Panc1 (cell line): ENCODE measurements at regions not wholly inside any gene's neighbourhood (a gene's known extent, or its start where the extent isn't known, plus 50 kb on each side); places are given as distances from the start of the nearest gene placed in this dataset.

Experiments
- ATAC-seq: fragments of 200-7000 bp; cut with Tn5 transposase; 2 replicates; pipeline ENCODE4 v1.9.1; 2020; ENCODE audit warnings: mild to moderate bottlenecking, moderate library complexity
- BruUV-seq: library from RNA; stranded (reverse); fragments of 400-500 nt; replicated peaks from 2 replicates; lab custom pipeline; 2021; lab: Mats Ljungman, UMichigan
- CTCF ChIA-PET: fragments of 300-600 bp; sonication (Branson Sonifier 250); formaldehyde crosslinking; loops from one replicate; lab custom pipeline; 2022; ENCODE audit warnings: antibody characterized with exemption; lab: Charles Lee
- POLR2A ChIA-PET: fragments of 300-600 bp; sonication (Branson Sonifier 250); formaldehyde crosslinking; loops from one replicate; lab custom pipeline; 2022; ENCODE audit warnings: antibody characterized with exemption; lab: Charles Lee
- DNase-seq: peaks from one replicate; pipeline ENCODE4 v3.0.0-alpha.2; 2010; ENCODE audit warnings: low read depth, low spot score
- H3K27ac ChIP-seq: 2 replicates; pipeline ENCODE4 v1.5.1; 2011; ENCODE audit warnings: mild to moderate bottlenecking, low read length, inconsistent platforms
- H3K27me3 ChIP-seq: fragments of 200-500 bp; sonication (Bioruptor generic); 2 replicates; pipeline ENCODE4 v1.6.0; 2014; ENCODE audit warnings: low read length, inconsistent platforms; ENCODE audit not compliant: control insufficient read depth, insufficient read depth
- H3K36me3 ChIP-seq: fragments of 200-500 bp; sonication (Bioruptor generic); 2 replicates; pipeline ENCODE4 v1.5.1; 2014; ENCODE audit warnings: inconsistent platforms, mild to moderate bottlenecking, low read length, moderate library complexity; ENCODE audit not compliant: control insufficient read depth, insufficient read depth
- H3K4me1 ChIP-seq: 2 replicates; pipeline ENCODE4 v1.5.1; 2011; ENCODE audit warnings: inconsistent platforms, mild to moderate bottlenecking, low read length, moderate library complexity; ENCODE audit not compliant: control insufficient read depth, insufficient read depth
- H3K4me3 ChIP-seq, 2 experiments: 2 replicates each; pipeline ENCODE4 v1.5.1; 2011 to 2012; ENCODE audit warnings: low read depth in 2 of 2, low read length in 2 of 2, mild to moderate bottlenecking in 2 of 2, inconsistent platforms in 1 of 2, moderate library complexity in 1 of 2
- H3K9me3 ChIP-seq: fragments of 200-500 bp; sonication (Bioruptor generic); 2 replicates; pipeline ENCODE4 v1.5.1; 2014; ENCODE audit warnings: low read depth, mild to moderate bottlenecking, inconsistent platforms, low read length, moderate library complexity; ENCODE audit not compliant: control insufficient read depth, insufficient read depth
- CTCF ChIP-seq: fragments of 450-650 bp; IDR thresholded peaks from 2 replicates; pipeline ENCODE4 v1.5.1; 2017; ENCODE audit warnings: mild to moderate bottlenecking
- POLR2AphosphoS5 ChIP-seq: IDR thresholded peaks from 2 replicates; pipeline ENCODE4 v1.6.1; 2012; ENCODE audit warnings: mild to moderate bottlenecking, low read depth, low read length, moderate library complexity
- REST ChIP-seq, 2 experiments: IDR thresholded peaks; 2 replicates each; pipeline ENCODE4 v1.6.1; 2011 to 2012; ENCODE audit warnings: low read depth in 2 of 2, control low read depth in 1 of 2, low read length in 1 of 2, mild to moderate bottlenecking in 1 of 2, moderate library complexity in 1 of 2; ENCODE audit not compliant: insufficient read depth in 1 of 2
- SIN3A ChIP-seq: IDR thresholded peaks from 2 replicates; pipeline ENCODE4 v1.6.1; 2012; ENCODE audit warnings: low read depth, mild to moderate bottlenecking, low read length, moderate library complexity, borderline replicate concordance; ENCODE audit not compliant: insufficient read depth
- TCF7L2 ChIP-seq: IDR thresholded peaks from 2 replicates; pipeline ENCODE4 v1.6.1; 2011; ENCODE audit warnings: mild to moderate bottlenecking, low read depth, low read length, inconsistent platforms
- in situ Hi-C: cut with HindIII; loops from 2 replicates; pipeline ENCODE4 v1.10.0; 2016; ENCODE audit warnings: low sequenced_read_pairs, low pct_unique_long_range_greater_than_20kb
- intact Hi-C: fragments of 100-400 bp; cut with micrococcal nuclease; formaldehyde crosslinking; loops from one replicate; pipeline ENCODE4 v1.10.0; 2022; ENCODE audit not compliant: unreplicated experiment

DNA sequence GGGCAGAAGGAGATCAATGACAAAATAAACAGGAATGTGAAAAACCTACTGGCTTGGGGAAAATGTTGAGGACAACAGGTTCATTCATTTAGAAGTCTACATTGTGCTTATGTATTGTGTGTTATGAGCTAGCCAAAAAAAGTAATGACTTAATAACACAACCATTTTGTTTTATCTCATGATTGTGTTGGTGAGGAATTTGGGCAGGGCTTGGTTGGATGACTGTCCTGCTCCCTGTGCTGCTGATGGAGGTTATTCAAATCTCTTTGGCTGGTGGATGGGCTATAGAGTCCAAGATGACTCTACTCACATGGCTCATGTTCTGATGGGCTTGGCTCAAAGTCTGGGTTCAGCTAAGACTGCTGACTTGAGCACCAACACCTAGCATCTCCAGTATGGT, 116.3 kb downstream of the HS3ST1 start:
- no peak for ATAC-seq
- no peak overlapping the region for H3K4me3 ChIP-seq
- CTCF ChIA-PET: no interaction called here
- intact Hi-C loops (no loop called here), in situ Hi-C loops (no loop called here)
- H3K4me1 ChIP-seq: no peaks in the 10 kb centered on the region
- H3K27ac ChIP-seq: no peak overlapping the region
- no peaks in the 10 kb centered on the region for H3K36me3 ChIP-seq
- no peaks in the 10 kb centered on the region for H3K27me3 ChIP-seq
- POLR2A ChIA-PET: no interaction called here
- DNase-seq: no peak
- no TSS peak for BruUV-seq
- H3K9me3 ChIP-seq: no peaks in the 10 kb centered on the region
- no peak for TF ChIP-seq CTCF
- TF ChIP-seq REST (IDR thresholded peaks at IDR 0.05; ENCODE audit: insufficient read depth in 1 of 2, low read depth in 2 of 2, low read length in 1 of 2): no peak
- no peak for TF ChIP-seq SIN3A
- TF ChIP-seq TCF7L2: no peak
- TF ChIP-seq POLR2AphosphoS5: no peak

- Histone ChIP-seq H3K4me1 (no peaks in the 10 kb centered on the region), H3K36me3 (no peaks in the 10 kb centered on the region), H3K4me3 (no peak overlapping the region), H3K9me3 (no peaks in the 10 kb centered on the region), H3K27ac (no peak overlapping the region), H3K27me3 (no peaks in the 10 kb centered on the region)
- intact Hi-C loops: no loop called here
- no TSS peak for BruUV-seq
- TF ChIP-seq SIN3A (no peak), TCF7L2 (no peak), POLR2AphosphoS5 (no peak), REST (IDR thresholded peaks at IDR 0.05; ENCODE audit: insufficient read depth in 1 of 2, low read depth in 2 of 2, low read length in 1 of 2) (no peak), CTCF (no peak)
- DNase-seq (no peak), ATAC-seq (no peak)
- ChIA-PET POLR2A (no interaction called here), CTCF (no interaction called here)
- in situ Hi-C loops: no loop called here
Measured at GRCh38 chr4:11301075-11301660, 127.5 kb downstream of the HS3ST1 start.
